K562 (cell line): ENCODE measurements at regions not wholly inside any gene's neighbourhood (a gene's known extent, or its start where the extent isn't known, plus 50 kb on each side); places are given as distances from the start of the nearest gene placed in this dataset.
"Not testable (repeated sequence)": the region's sequence is repeated elsewhere in the genome, so short reads cannot be mapped to it uniquely, and the experiment has no call there.

Experiments used
- ATAC-seq: fragments of 200-7000 bp; cut with Tn5 transposase; 3 replicates; pipeline ENCODE4 v1.9.1; 2020; ENCODE audit warnings: moderate library complexity
- BruUV-seq: library from RNA; stranded (reverse); fragments of 400-500 nt; replicated peaks from 2 replicates; lab custom pipeline; 2021; lab: Mats Ljungman, UMichigan
- CTCF ChIA-PET: fragments of 300-600 bp; formaldehyde crosslinking; extraction: SDS; loops from one replicate; lab custom pipeline; 2021; ENCODE audit warnings: low intra/inter-chr PET ratio; lab: Yijun Ruan, JAX
- POLR2A ChIA-PET: fragments of 300-600, 350-650 bp; sonication (Branson Sonifier 250); formaldehyde crosslinking; extraction: SDS; loops from one replicate; lab custom pipeline; 2021; ENCODE audit warnings: antibody characterized with exemption, inconsistent platforms; lab: Yijun Ruan, JAX
- DNase-seq, 4 experiments: peaks; one replicate each; pipeline versions ENCODE4 v3.0.0 to v3.0.0-alpha.2; 2011 to 2018; ENCODE audit warnings: low spot score in 3 of 4, mixed read lengths in 3 of 4; ENCODE audit errors: extremely low read depth in 1 of 4
- FAIRE-seq: peaks from 2 replicates; lab custom pipeline; 2011; peaks lifted over from hg19 to GRCh38; lab: Jason Lieb, UNC
- H2AFZ ChIP-seq: 2 replicates; pipeline ENCODE4 v1.6.0; 2011; ENCODE audit warnings: low read depth, low read length, control low read depth, inconsistent platforms
- H3K27ac ChIP-seq: fragments of 200-600 bp; 3 replicates; pipeline ENCODE4 v1.8.0; 2011; ENCODE audit warnings: low read depth, mild to moderate bottlenecking, control low read depth, inconsistent platforms, low read length, moderate library complexity, mixed read lengths; ENCODE audit errors: extremely low read depth
- H3K27me3 ChIP-seq, 2 experiments: fragments of 300-600 bp in 1 of 2; 2 replicates in 1 of 2; 3 replicates in 1 of 2; pipeline versions ENCODE4 v1.6.0 to v1.8.0; 2011; ENCODE audit warnings: inconsistent platforms in 2 of 2, low read length in 2 of 2, mild to moderate bottlenecking in 1 of 2, mixed read lengths in 1 of 2, moderate library complexity in 1 of 2; ENCODE audit not compliant: control insufficient read depth in 2 of 2, insufficient read depth in 2 of 2
- H3K36me3 ChIP-seq: fragments of 300-600 bp; 3 replicates; pipeline ENCODE4 v1.8.0; 2011; ENCODE audit warnings: mild to moderate bottlenecking, low read length, inconsistent platforms; ENCODE audit not compliant: control insufficient read depth, insufficient read depth
- H3K4me1 ChIP-seq, 2 experiments: fragments of 200-600 bp in 1 of 2; replicated peaks in 1 of 2; 2 replicates in 1 of 2; 3 replicates in 1 of 2; pipeline versions ENCODE4 v1.5.1 to v1.8.0; 2011; ENCODE audit warnings: inconsistent platforms in 2 of 2, low read length in 2 of 2, mild to moderate bottlenecking in 1 of 2, mixed read lengths in 1 of 2, moderate library complexity in 1 of 2; ENCODE audit not compliant: control insufficient read depth in 2 of 2, insufficient read depth in 2 of 2
- H3K4me2 ChIP-seq: 2 replicates; pipeline ENCODE4 v1.6.1; 2011; ENCODE audit warnings: low read length, control low read depth, inconsistent platforms, mixed read lengths; ENCODE audit not compliant: insufficient read depth
- H3K4me3 ChIP-seq: fragments of 200-600 bp; sonication (generic), shearing (Covaris generic); 2 replicates; pipeline ENCODE4 v1.5.1; 2016; ENCODE audit warnings: control low read depth, inconsistent platforms
- H3K79me2 ChIP-seq: fragments of 200-600 bp; 3 replicates; pipeline ENCODE4 v1.8.0; 2011; ENCODE audit warnings: low read length, inconsistent platforms; ENCODE audit not compliant: control insufficient read depth, insufficient read depth
- H3K9ac ChIP-seq, 2 experiments: 2 replicates each; pipeline versions ENCODE4 v1.6.0 to v1.6.1; 2011; ENCODE audit warnings: low read depth in 2 of 2, low read length in 2 of 2, control low read depth in 1 of 2, inconsistent platforms in 1 of 2, mild to moderate bottlenecking in 1 of 2, mixed read lengths in 1 of 2; ENCODE audit not compliant: insufficient read depth in 1 of 2
- H3K9me1 ChIP-seq: one replicate; pipeline ENCODE4 v1.6.0; 2011; ENCODE audit warnings: inconsistent platforms, mild to moderate bottlenecking, low read length, moderate library complexity; ENCODE audit not compliant: control insufficient read depth, insufficient read depth
- H3K9me3 ChIP-seq: replicated peaks from 2 replicates; pipeline ENCODE4 v1.5.1; 2011; ENCODE audit warnings: low read depth, low read length, inconsistent platforms; ENCODE audit not compliant: control insufficient read depth, insufficient read depth
- H4K20me1 ChIP-seq: replicated peaks from 2 replicates; pipeline ENCODE4 v1.6.1; 2011; ENCODE audit warnings: low read length, inconsistent platforms, mixed read lengths; ENCODE audit not compliant: control insufficient read depth, insufficient read depth
- ARID1B ChIP-seq: fragments of 450-650 bp; IDR thresholded peaks from 2 replicates; pipeline ENCODE4 v1.6.1; 2016; ENCODE audit warnings: antibody characterized with exemption, mild to moderate bottlenecking, inconsistent platforms
- EGR1 ChIP-seq: fragments of 450-650 bp; conservative IDR thresholded peaks from 2 replicates; pipeline ENCODE4 v1.6.1; 2017; ENCODE audit warnings: mild to moderate bottlenecking
- EP400 ChIP-seq: fragments of 450-650 bp; IDR thresholded peaks from 2 replicates; pipeline ENCODE4 v1.6.1; 2017; ENCODE audit warnings: antibody characterized with exemption, mild to moderate bottlenecking, moderate library complexity
- FOXA3 ChIP-seq, 2 experiments: fragments of 450-650 bp in 1 of 2; sonication (generic) in 1 of 2; formaldehyde crosslinking; IDR thresholded peaks in 1 of 2; conservative IDR thresholded peaks in 1 of 2; 2 replicates each; pipeline versions ENCODE4 v1.4.0 to v1.8.0; 2020 to 2022; ENCODE audit warnings: mild to moderate bottlenecking in 2 of 2, missing genetic modification reagents in 1 of 2
- FOXK2 ChIP-seq, 2 experiments: fragments of 450-650 bp; IDR thresholded peaks in 1 of 2; conservative IDR thresholded peaks in 1 of 2; 2 replicates each; pipeline ENCODE4 v1.6.1; 2016; ENCODE audit warnings: low read depth in 2 of 2, mild to moderate bottlenecking in 1 of 2
- NRF1 ChIP-seq, 2 experiments: fragments of 450-650 bp; IDR thresholded peaks in 1 of 2; conservative IDR thresholded peaks in 1 of 2; 2 replicates each; pipeline ENCODE4 v1.6.1; 2014; ENCODE audit warnings: mild to moderate bottlenecking in 2 of 2
- PHF8 ChIP-seq: fragments of 200-600 bp; sonication (generic); IDR thresholded peaks from 2 replicates; pipeline ENCODE4 v1.6.1; 2012; ENCODE audit warnings: mixed run types, mild to moderate bottlenecking, inconsistent platforms, low read length, moderate library complexity, borderline replicate concordance
- WGBS: fragments of 100-300 bp; shearing (Covaris generic); methylation state at CpG from one replicate; pipeline ENCODE4 v1.1.6; 2016; ENCODE audit warnings: low coverage, mixed read lengths; ENCODE audit not compliant: insufficient coverage; ENCODE audit errors: missing lambda C conversion rate; 5-methylcytosine and 5-hydroxymethylcytosine counted together
- in situ Hi-C: fragments of 300-500 bp; cut with MboI; formaldehyde crosslinking; loops from 4 replicates; pipeline ENCODE4 v1.15.0; 2018; ENCODE audit warnings: inconsistent platforms, mixed read lengths
- intact Hi-C: fragments of 100-400 bp; cut with micrococcal nuclease; formaldehyde crosslinking; loops from 2 replicates; pipeline ENCODE4 v1.14.2; 2022

GRCh38 chr7:50898604-50899477 is 116.1 kb upstream of the GRB10 start (continued):
- peak; percentile 76 to 92; a peak in 3 of 4 replicates for TF ChIP-seq FOXA3 (CRISPR knock-in tag; conservative IDR thresholded peaks at IDR 0.05 in 1 of 2, IDR thresholded peaks at IDR 0.05 in 1 of 2)
- 0 out of 2 replicates have a peak, but pooled peaks have one; percentile 11 for TF ChIP-seq EGR1
- TF ChIP-seq EP400, result 0 out of 2 replicates have a peak, but pooled peaks have one; percentile 26
- TF ChIP-seq ARID1B, result 0 out of 2 replicates have a peak, but pooled peaks have one; percentile 16
- TF ChIP-seq FOXK2 (conservative IDR thresholded peaks at IDR 0.05 in 1 of 2, IDR thresholded peaks at IDR 0.05 in 1 of 2; ENCODE audit: low read depth in 2 of 2), result peak; percentile 75 to 78; a peak in 3 of 4 replicates
- TF ChIP-seq PHF8, result peak; percentile 12; the same call in 1 of the 2 replicates
- TF ChIP-seq NRF1 (conservative IDR thresholded peaks at IDR 0.05 in 1 of 2, IDR thresholded peaks at IDR 0.05 in 1 of 2), result peak; percentile 53 to 63; a peak in 3 of 4 replicates
- TF ChIP-seq, all 486 proteins: peak for 17; not testable (repeated sequence) for 469

- H3K79me2 ChIP-seq, H3K4me2 ChIP-seq, H3K9me1 ChIP-seq, ATAC-seq, DNase-seq, H2AFZ ChIP-seq, H3K36me3 ChIP-seq, in situ Hi-C loops, FAIRE-seq, H3K9me3 ChIP-seq, H3K4me3 ChIP-seq, H3K4me1 ChIP-seq, H3K9ac ChIP-seq, H3K27me3 ChIP-seq, intact Hi-C loops, H4K20me1 ChIP-seq, H3K27ac ChIP-seq, BruUV-seq, CTCF ChIA-PET: not testable (repeated sequence)
- WGBS, result 0% methylated on average over 6 of the region's 6 CpGs
- POLR2A ChIA-PET, result interaction anchor here (1.3 kb wide), 1 partner anchor 21 kb away, joined by 3 read pairs; no protein-coding TSS in a partner anchor
These were observed 104.4 kb upstream of the GRB10 start for GRCh38 chr7:50887061-50887460.
